ENCODE measurements at regions not wholly inside any gene's neighbourhood (a gene's known extent, or its start where the extent isn't known, plus 50 kb on each side); places are given as distances from the start of the nearest gene placed in this dataset.

GRCh38 chr3:19063936-19064335 lies 84.4 kb upstream of the KCNH8 start:
- Histone ChIP-seq H3K4me1 (ENCODE audit: control insufficient read depth in 4 of 4, insufficient read depth in 4 of 4, low read length in 3 of 4) (no peaks in the 10 kb centered on the region), H3K36me3 (ENCODE audit: control insufficient read depth in 4 of 4, insufficient read depth in 3 of 4, low read depth in 1 of 4, low read length in 3 of 4) (no peaks in the 10 kb centered on the region), H3K9me3 (ENCODE audit: control insufficient read depth in 4 of 4, low read length in 3 of 4) (no peaks in the 10 kb centered on the region), H3K27ac (ENCODE audit: low read depth in 1 of 2, low read length in 2 of 2) (no peak overlapping the region), H3K4me3 (ENCODE audit: low read depth in 1 of 3, low read length in 3 of 3) (no peak overlapping the region), H3K9ac (ENCODE audit: low read depth in 1 of 2, low read length in 2 of 2) (no peak overlapping the region), H3K27me3 (ENCODE audit: control insufficient read depth in 4 of 4, insufficient read depth in 4 of 4, low read length in 3 of 4) (no peaks in the 10 kb centered on the region)
- no peak for DNase-seq (ENCODE audit: low spot score)
- WGBS: 76% methylated on average over 5 of the region's 5 CpGs
- TF ChIP-seq TAF1 (conservative IDR thresholded peaks at IDR 0.05) (no peak), RAD21 (IDR thresholded peaks at IDR 0.05) (no peak), HNF4G (IDR thresholded peaks at IDR 0.05) (no peak), HNF4A (conservative IDR thresholded peaks at IDR 0.05) (no peak), MAX (IDR thresholded peaks at IDR 0.05) (no peak), FOXA2 (IDR thresholded peaks at IDR 0.05) (no peak), REST (IDR thresholded peaks at IDR 0.05) (no peak), ZBTB33 (IDR thresholded peaks at IDR 0.05) (no peak), RXRA (IDR thresholded peaks at IDR 0.05) (no peak)

DNA sequence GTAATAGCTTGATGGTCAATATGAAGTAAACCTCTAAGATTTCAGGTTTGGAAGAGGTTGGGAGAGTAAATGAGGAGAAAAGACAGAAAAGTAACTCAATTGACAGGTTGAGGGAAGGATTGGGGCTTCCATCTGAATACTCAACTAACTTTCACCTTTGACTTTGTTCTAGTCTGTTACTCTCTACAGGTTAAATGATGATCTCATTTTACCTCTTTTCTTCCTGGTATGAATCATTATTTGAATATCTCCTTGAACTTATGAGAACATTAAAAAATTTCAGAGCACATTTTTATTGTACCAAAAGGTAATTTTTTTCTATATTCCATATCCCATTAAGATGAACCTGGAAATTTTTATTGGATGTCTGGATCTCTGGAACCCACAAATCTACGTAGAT lies 87.9 kb upstream of the KCNH8 start:
- Histone ChIP-seq H3K4me1 (ENCODE audit: control insufficient read depth in 4 of 4, insufficient read depth in 4 of 4, low read length in 3 of 4) (no peaks in the 10 kb centered on the region), H3K36me3 (ENCODE audit: control insufficient read depth in 4 of 4, insufficient read depth in 3 of 4, low read depth in 1 of 4, low read length in 3 of 4) (no peaks in the 10 kb centered on the region), H3K9ac (ENCODE audit: low read depth in 1 of 2, low read length in 2 of 2) (no peak overlapping the region), H3K27me3 (ENCODE audit: control insufficient read depth in 4 of 4, insufficient read depth in 4 of 4, low read length in 3 of 4) (no peaks in the 10 kb centered on the region), H3K4me3 (ENCODE audit: low read depth in 1 of 3, low read length in 3 of 3) (no peak overlapping the region), H3K9me3 (ENCODE audit: control insufficient read depth in 4 of 4, low read length in 3 of 4) (no peaks in the 10 kb centered on the region), H3K27ac (ENCODE audit: low read depth in 1 of 2, low read length in 2 of 2) (no peak overlapping the region)
- TF ChIP-seq NR2F2 (IDR thresholded peaks at IDR 0.05) (no peak), TAF1 (conservative IDR thresholded peaks at IDR 0.05) (no peak), MAX (IDR thresholded peaks at IDR 0.05) (no peak), HNF4A (conservative IDR thresholded peaks at IDR 0.05) (no peak), RAD21 (IDR thresholded peaks at IDR 0.05) (no peak), ZBTB33 (IDR thresholded peaks at IDR 0.05) (no peak), FOXA2 (IDR thresholded peaks at IDR 0.05) (no peak), FOXA1 (IDR thresholded peaks at IDR 0.05) (no peak)
- TF ChIP-seq, protein P1, sequence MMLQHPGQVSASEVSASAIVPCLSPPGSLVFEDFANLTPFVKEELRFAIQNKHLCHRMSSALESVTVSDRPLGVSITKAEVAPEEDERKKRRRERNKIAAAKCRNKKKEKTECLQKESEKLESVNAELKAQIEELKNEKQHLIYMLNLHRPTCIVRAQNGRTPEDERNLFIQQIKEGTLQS (IDR thresholded peaks at IDR 0.05): no peak
- TF ChIP-seq, protein P2, sequence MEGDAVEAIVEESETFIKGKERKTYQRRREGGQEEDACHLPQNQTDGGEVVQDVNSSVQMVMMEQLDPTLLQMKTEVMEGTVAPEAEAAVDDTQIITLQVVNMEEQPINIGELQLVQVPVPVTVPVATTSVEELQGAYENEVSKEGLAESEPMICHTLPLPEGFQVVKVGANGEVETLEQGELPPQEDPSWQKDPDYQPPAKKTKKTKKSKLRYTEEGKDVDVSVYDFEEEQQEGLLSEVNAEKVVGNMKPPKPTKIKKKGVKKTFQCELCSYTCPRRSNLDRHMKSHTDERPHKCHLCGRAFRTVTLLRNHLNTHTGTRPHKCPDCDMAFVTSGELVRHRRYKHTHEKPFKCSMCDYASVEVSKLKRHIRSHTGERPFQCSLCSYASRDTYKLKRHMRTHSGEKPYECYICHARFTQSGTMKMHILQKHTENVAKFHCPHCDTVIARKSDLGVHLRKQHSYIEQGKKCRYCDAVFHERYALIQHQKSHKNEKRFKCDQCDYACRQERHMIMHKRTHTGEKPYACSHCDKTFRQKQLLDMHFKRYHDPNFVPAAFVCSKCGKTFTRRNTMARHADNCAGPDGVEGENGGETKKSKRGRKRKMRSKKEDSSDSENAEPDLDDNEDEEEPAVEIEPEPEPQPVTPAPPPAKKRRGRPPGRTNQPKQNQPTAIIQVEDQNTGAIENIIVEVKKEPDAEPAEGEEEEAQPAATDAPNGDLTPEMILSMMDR (IDR thresholded peaks at IDR 0.05; ENCODE audit: low read depth, low read length, missing input control): no peak
- no peak for DNase-seq (ENCODE audit: low spot score)
- WGBS: 74% methylated on average over 1 of the region's 1 CpG

All from liver (tissue), 8 donors.